ENCODE measurements at regions not wholly inside any gene's neighbourhood (a gene's known extent, or its start where the extent isn't known, plus 50 kb on each side); places are given as distances from the start of the nearest gene placed in this dataset.

DNA sequence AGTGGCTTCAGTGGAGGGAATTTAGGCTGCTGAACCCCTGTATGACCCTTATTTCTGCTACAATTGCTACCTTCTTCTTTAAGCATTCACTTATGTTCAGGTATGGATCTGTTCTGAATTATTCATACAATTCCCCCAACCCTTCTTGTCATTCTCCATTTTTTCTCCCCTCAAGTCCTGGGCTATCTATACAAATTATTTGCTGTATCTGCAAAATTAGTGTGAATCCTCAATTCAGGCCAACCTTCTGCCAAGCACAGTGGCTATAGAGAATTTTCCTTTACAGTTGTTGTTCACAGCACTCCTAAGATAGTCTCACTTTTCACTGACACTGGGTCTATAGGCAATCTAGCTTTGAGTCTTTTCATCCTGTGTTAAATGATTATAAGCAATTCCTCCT, 119.2 kb upstream of the CNTN1 start:
- no peaks in the 10 kb centered on the region for H3K36me3 ChIP-seq
- no peaks in the 10 kb centered on the region for H3K4me1 ChIP-seq
- TF ChIP-seq, protein P1, sequence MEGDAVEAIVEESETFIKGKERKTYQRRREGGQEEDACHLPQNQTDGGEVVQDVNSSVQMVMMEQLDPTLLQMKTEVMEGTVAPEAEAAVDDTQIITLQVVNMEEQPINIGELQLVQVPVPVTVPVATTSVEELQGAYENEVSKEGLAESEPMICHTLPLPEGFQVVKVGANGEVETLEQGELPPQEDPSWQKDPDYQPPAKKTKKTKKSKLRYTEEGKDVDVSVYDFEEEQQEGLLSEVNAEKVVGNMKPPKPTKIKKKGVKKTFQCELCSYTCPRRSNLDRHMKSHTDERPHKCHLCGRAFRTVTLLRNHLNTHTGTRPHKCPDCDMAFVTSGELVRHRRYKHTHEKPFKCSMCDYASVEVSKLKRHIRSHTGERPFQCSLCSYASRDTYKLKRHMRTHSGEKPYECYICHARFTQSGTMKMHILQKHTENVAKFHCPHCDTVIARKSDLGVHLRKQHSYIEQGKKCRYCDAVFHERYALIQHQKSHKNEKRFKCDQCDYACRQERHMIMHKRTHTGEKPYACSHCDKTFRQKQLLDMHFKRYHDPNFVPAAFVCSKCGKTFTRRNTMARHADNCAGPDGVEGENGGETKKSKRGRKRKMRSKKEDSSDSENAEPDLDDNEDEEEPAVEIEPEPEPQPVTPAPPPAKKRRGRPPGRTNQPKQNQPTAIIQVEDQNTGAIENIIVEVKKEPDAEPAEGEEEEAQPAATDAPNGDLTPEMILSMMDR (IDR thresholded peaks at IDR 0.05), result no peak
- TF ChIP-seq POLR2A (IDR thresholded peaks at IDR 0.05), result no peak
- no peak overlapping the region for H3K27ac ChIP-seq
- no peak overlapping the region for H3K4me3 ChIP-seq
- ATAC-seq (no peak), DNase-seq (no peak)
- intact Hi-C loops (cut with DNase I), result no loop called here
- no peaks in the 10 kb centered on the region for H3K27me3 ChIP-seq
- no peaks in the 10 kb centered on the region for H3K9me3 ChIP-seq

DNA sequence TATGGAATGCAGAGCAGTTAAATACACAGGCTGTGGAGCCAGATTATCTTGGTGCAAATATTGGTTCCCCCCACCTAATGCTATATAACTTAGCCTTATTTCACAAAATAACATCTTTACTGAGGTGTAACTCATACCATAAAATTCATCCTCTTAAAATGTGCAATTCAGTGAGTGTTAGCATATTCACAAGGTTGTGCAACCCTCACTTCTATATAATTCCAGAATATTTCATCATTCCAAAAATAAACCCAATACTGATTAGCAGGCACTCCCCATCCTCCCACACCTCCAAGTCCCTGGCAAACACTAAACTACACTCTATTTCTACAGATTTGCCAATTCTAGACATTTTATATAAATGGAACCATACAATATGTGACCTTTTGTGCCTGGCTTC, 116.3 kb upstream of the CNTN1 start:
- Histone ChIP-seq H3K27ac (no peak overlapping the region), H3K27me3 (no peaks in the 10 kb centered on the region), H3K36me3 (no peaks in the 10 kb centered on the region), H3K4me1 (no peaks in the 10 kb centered on the region), H3K4me3 (no peak overlapping the region), H3K9me3 (no peaks in the 10 kb centered on the region)
- intact Hi-C loops (cut with DNase I), result no loop called here
- TF ChIP-seq POLR2A (IDR thresholded peaks at IDR 0.05), result no peak
- TF ChIP-seq, protein P1 (IDR thresholded peaks at IDR 0.05), result no peak
- ATAC-seq (no peak), DNase-seq (no peak)

DNA sequence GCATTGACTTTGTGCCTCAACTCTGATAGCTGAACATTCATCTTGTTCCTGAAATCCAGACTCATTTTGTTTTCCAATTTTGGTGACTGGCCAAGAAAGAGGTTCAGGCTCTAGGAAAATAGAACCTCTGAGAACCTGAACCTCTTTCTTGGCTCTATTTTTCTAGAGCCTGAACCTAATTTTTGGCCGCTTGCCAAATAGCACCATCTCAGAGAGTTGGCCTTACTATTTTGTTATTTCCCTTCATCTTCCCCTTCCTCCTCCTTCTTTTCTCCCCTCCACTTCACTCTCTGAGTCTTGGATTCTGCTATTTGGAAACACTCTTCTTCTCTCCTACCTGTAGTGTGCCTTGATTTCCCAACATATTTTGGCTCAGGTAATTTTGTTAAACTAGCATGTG, 114.4 kb upstream of the CNTN1 start:
- no peak for DNase-seq
- H3K4me1 ChIP-seq, result no peaks in the 10 kb centered on the region
- 45% methylated on average over 1 of the region's 1 CpG for WGBS (ENCODE audit: insufficient coverage, low coverage, low lambda C conversion rate, missing lambda C conversion rate)
- H3K4me3 ChIP-seq, result no peak overlapping the region
- intact Hi-C loops (cut with DNase I), result no loop called here
- no peaks in the 10 kb centered on the region for H3K36me3 ChIP-seq
- H3K27me3 ChIP-seq, result no peaks in the 10 kb centered on the region
- no peak overlapping the region for H3K27ac ChIP-seq
- TF ChIP-seq POLR2A (IDR thresholded peaks at IDR 0.05), result no peak
- TF ChIP-seq, protein P1 (IDR thresholded peaks at IDR 0.05), result no peak
- no peak for ATAC-seq
- H3K9me3 ChIP-seq, result no peaks in the 10 kb centered on the region

DNA sequence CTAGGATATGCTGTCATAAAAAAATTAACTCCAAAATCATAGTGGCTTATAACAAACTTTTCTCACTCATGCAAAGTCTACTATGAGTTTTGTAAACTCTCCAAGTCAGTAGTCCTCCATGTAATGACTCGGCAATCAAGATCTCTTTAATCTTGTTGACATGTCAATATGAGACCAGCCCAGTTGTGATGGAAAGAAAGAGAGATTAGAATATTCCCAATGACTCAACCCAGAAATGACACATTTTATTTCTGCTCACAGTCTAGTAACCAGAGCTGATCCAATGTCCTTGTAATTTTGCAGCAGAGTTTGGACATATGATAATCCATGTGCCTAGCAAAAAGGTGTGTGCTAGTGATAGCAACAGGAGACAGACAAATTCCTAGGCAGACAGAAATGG, 112.6 kb upstream of the CNTN1 start:
- ATAC-seq (no peak), DNase-seq (no peak)
- intact Hi-C loops (cut with DNase I), result no loop called here
- Histone ChIP-seq H3K36me3 (no peaks in the 10 kb centered on the region), H3K27ac (no peak overlapping the region), H3K4me3 (no peak overlapping the region), H3K9me3 (no peaks in the 10 kb centered on the region), H3K27me3 (no peaks in the 10 kb centered on the region), H3K4me1 (no peaks in the 10 kb centered on the region)
- 60% methylated on average over 1 of the region's 1 CpG for WGBS (ENCODE audit: insufficient coverage, low coverage, low lambda C conversion rate, missing lambda C conversion rate)
- no peak for TF ChIP-seq POLR2A (IDR thresholded peaks at IDR 0.05)
- TF ChIP-seq, protein P1 (IDR thresholded peaks at IDR 0.05), result no peak

DNA sequence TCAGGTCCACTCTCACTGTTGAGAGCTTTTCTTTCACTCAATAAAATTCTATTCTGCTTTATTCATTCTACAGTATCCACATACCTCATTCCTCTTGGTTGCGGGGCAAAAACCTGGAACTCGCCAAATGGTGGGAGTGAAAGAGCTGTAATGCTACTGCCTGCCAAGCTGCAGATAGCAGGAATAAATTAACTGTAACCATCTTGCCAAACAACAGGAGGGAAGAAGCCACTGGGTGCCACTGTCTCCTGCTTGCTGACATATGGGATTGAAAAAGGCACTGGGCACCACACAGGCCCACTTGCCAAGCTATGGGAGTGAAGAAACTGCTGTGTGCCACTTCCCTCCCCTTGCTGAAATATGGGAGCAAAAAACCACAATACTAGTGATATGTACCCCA, 111.9 kb upstream of the CNTN1 start:
- no peaks in the 10 kb centered on the region for H3K4me1 ChIP-seq
- no peak for TF ChIP-seq POLR2A (IDR thresholded peaks at IDR 0.05)
- no peaks in the 10 kb centered on the region for H3K27me3 ChIP-seq
- intact Hi-C loops (cut with DNase I), result no loop called here
- H3K36me3 ChIP-seq, result no peaks in the 10 kb centered on the region
- H3K27ac ChIP-seq, result no peak overlapping the region
- H3K4me3 ChIP-seq, result no peak overlapping the region
- no peak for ATAC-seq
- no peaks in the 10 kb centered on the region for H3K9me3 ChIP-seq
- DNase-seq, result no peak
- 76% methylated on average over 2 of the region's 2 CpGs for WGBS (ENCODE audit: insufficient coverage, low coverage, low lambda C conversion rate, missing lambda C conversion rate)
